ENCODE measurements at regions not wholly inside any gene's neighbourhood (a gene's known extent, or its start where the extent isn't known, plus 50 kb on each side); places are given as distances from the start of the nearest gene placed in this dataset.

GRCh38 chr5:67360047-67360446, 163.4 kb upstream of the CD180 start:
- Histone ChIP-seq H3K4me3 (ENCODE audit: control insufficient read depth in 2 of 3, extremely low read depth in 1 of 3, insufficient read depth in 2 of 3, low read depth in 1 of 3, low read length in 3 of 3) (no peak overlapping the region), H3K9ac (ENCODE audit: control insufficient read depth, extremely low read depth, insufficient read depth, low read length) (no peak overlapping the region), H3K27ac (ENCODE audit: control insufficient read depth, insufficient read depth, low read length) (no peak overlapping the region), H3K27me3 (ENCODE audit: control insufficient read depth, extremely low read depth, insufficient read depth, low read length) (no peaks in the 10 kb centered on the region), H3K4me2 (ENCODE audit: control insufficient read depth, extremely low read depth, insufficient read depth, low read depth, low read length) (no peak overlapping the region), H3K9me3 (ENCODE audit: control insufficient read depth, low read depth, low read length) (no peaks in the 10 kb centered on the region), H3K4me1 (ENCODE audit: control insufficient read depth, extremely low read depth, insufficient read depth, low read length) (no peaks in the 10 kb centered on the region), H2AFZ (ENCODE audit: control insufficient read depth, low read length) (no peak overlapping the region), H3K79me2 (ENCODE audit: control insufficient read depth, insufficient read depth, low read length) (no peaks in the 10 kb centered on the region), H3K36me3 (ENCODE audit: control insufficient read depth in 2 of 2, extremely low read depth in 1 of 2, insufficient read depth in 2 of 2, low read length in 2 of 2) (no peaks in the 10 kb centered on the region), H4K20me1 (ENCODE audit: control insufficient read depth, extremely low read depth, insufficient read depth, low read length) (no peaks in the 10 kb centered on the region), H3K9me1 (ENCODE audit: control insufficient read depth, extremely low read depth, insufficient read depth, low read length) (no peaks in the 10 kb centered on the region)
- DNase-seq (ENCODE audit: low read depth, low spot score) (no peak), FAIRE-seq (no peak)
- TF ChIP-seq, protein P1, sequence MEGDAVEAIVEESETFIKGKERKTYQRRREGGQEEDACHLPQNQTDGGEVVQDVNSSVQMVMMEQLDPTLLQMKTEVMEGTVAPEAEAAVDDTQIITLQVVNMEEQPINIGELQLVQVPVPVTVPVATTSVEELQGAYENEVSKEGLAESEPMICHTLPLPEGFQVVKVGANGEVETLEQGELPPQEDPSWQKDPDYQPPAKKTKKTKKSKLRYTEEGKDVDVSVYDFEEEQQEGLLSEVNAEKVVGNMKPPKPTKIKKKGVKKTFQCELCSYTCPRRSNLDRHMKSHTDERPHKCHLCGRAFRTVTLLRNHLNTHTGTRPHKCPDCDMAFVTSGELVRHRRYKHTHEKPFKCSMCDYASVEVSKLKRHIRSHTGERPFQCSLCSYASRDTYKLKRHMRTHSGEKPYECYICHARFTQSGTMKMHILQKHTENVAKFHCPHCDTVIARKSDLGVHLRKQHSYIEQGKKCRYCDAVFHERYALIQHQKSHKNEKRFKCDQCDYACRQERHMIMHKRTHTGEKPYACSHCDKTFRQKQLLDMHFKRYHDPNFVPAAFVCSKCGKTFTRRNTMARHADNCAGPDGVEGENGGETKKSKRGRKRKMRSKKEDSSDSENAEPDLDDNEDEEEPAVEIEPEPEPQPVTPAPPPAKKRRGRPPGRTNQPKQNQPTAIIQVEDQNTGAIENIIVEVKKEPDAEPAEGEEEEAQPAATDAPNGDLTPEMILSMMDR (optimal IDR thresholded peaks at IDR 0.05 in 1 of 3, IDR thresholded peaks at IDR 0.05 in 1 of 3, conservative IDR thresholded peaks at IDR 0.05 in 1 of 3; ENCODE audit: extremely low read depth in 1 of 3, insufficient read depth in 2 of 3, low read length in 3 of 3): no peak
- no peak for TF ChIP-seq EZH2 (IDR thresholded peaks at IDR 0.05; ENCODE audit: low read length)
- dilution Hi-C loops (cut with MboI; ENCODE audit: extremely low pct_ligation_motif_present, low sequenced_read_pairs): no loop called here

GRCh38 chr5:67358186-67358585, 161.6 kb upstream of the CD180 start:
- no peaks in the 10 kb centered on the region for H3K27me3 ChIP-seq (ENCODE audit: control insufficient read depth, extremely low read depth, insufficient read depth, low read length)
- no peak for FAIRE-seq
- H3K27ac ChIP-seq (ENCODE audit: control insufficient read depth, insufficient read depth, low read length): no peak overlapping the region
- H3K4me2 ChIP-seq (ENCODE audit: control insufficient read depth, extremely low read depth, insufficient read depth, low read depth, low read length): no peak overlapping the region
- dilution Hi-C loops (cut with MboI; ENCODE audit: extremely low pct_ligation_motif_present, low sequenced_read_pairs): no loop called here
- no peak overlapping the region for H2AFZ ChIP-seq (ENCODE audit: control insufficient read depth, low read length)
- no peak overlapping the region for H3K9ac ChIP-seq (ENCODE audit: control insufficient read depth, extremely low read depth, insufficient read depth, low read length)
- no peak for TF ChIP-seq EZH2 (IDR thresholded peaks at IDR 0.05; ENCODE audit: low read length)
- TF ChIP-seq, protein P1 (optimal IDR thresholded peaks at IDR 0.05 in 1 of 3, IDR thresholded peaks at IDR 0.05 in 1 of 3, conservative IDR thresholded peaks at IDR 0.05 in 1 of 3; ENCODE audit: extremely low read depth in 1 of 3, insufficient read depth in 2 of 3, low read length in 3 of 3): no peak
- H3K9me3 ChIP-seq (ENCODE audit: control insufficient read depth, low read depth, low read length): no peaks in the 10 kb centered on the region
- DNase-seq (ENCODE audit: low read depth, low spot score): no peak
- no peaks in the 10 kb centered on the region for H3K4me1 ChIP-seq (ENCODE audit: control insufficient read depth, extremely low read depth, insufficient read depth, low read length)
- H3K36me3 ChIP-seq (ENCODE audit: control insufficient read depth in 2 of 2, extremely low read depth in 1 of 2, insufficient read depth in 2 of 2, low read length in 2 of 2): no peaks in the 10 kb centered on the region
- no peaks in the 10 kb centered on the region for H3K79me2 ChIP-seq (ENCODE audit: control insufficient read depth, insufficient read depth, low read length)
- H3K9me1 ChIP-seq (ENCODE audit: control insufficient read depth, extremely low read depth, insufficient read depth, low read length): no peaks in the 10 kb centered on the region
- no peaks in the 10 kb centered on the region for H4K20me1 ChIP-seq (ENCODE audit: control insufficient read depth, extremely low read depth, insufficient read depth, low read length)
- H3K4me3 ChIP-seq (ENCODE audit: control insufficient read depth in 2 of 3, extremely low read depth in 1 of 3, insufficient read depth in 2 of 3, low read depth in 1 of 3, low read length in 3 of 3): no peak overlapping the region
